IMR-90 (cell line): ENCODE measurements at regions not wholly inside any gene's neighbourhood (a gene's known extent, or its start where the extent isn't known, plus 50 kb on each side); places are given as distances from the start of the nearest gene placed in this dataset.

Source experiments
- BHLHE40 ChIP-seq: fragments of 150-350 bp; IDR thresholded peaks from 2 replicates; pipeline ENCODE4 v1.6.1; 2016; ENCODE audit warnings: mild to moderate bottlenecking, low read depth, low read length
- FOS ChIP-seq: fragments of 150-350 bp; IDR thresholded peaks from 2 replicates; pipeline ENCODE4 v1.6.1; 2016; ENCODE audit warnings: low read depth, low read length
- POLR2A ChIP-seq: IDR thresholded peaks from 2 replicates; pipeline ENCODE4 v1.6.1; 2012; ENCODE audit warnings: mild to moderate bottlenecking, low read depth, low read length
- RAD21 ChIP-seq: IDR thresholded peaks from 2 replicates; pipeline ENCODE4 v1.6.1; 2012; ENCODE audit warnings: low read length, improper control_type of control experiment
- RCOR1 ChIP-seq: IDR thresholded peaks from 2 replicates; pipeline ENCODE4 v1.6.1; 2012; ENCODE audit warnings: mild to moderate bottlenecking, low read length, improper control_type of control experiment; ENCODE audit not compliant: insufficient replicate concordance
- TF ChIP-seq, protein P1 (sequence below): conservative IDR thresholded peaks from 2 replicates; pipeline ENCODE4 v1.5.1; 2012; ENCODE audit warnings: mild to moderate bottlenecking, low read depth, low read length, improper control_type of control experiment

DNA sequence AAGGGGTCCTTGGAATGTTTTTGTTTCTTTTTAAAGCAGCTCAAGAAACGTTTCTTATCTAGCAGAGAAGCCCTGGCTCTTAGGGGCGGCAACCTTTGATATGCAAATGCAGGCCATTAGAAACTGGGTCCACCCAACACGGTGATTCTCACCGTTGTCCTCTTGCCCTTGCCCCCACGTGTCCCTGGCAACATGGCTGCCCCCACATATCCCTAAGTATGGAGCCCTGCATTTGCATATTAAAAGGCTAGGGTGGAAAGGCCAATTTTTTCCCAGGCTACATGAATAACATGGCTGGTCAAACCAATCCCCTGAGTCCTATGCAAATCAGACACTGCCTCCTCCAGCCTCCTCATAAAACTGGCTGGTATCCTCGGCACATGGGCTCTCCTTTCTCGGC lies 230.1 kb upstream of the SPOPL start:
- TF ChIP-seq, protein P1, sequence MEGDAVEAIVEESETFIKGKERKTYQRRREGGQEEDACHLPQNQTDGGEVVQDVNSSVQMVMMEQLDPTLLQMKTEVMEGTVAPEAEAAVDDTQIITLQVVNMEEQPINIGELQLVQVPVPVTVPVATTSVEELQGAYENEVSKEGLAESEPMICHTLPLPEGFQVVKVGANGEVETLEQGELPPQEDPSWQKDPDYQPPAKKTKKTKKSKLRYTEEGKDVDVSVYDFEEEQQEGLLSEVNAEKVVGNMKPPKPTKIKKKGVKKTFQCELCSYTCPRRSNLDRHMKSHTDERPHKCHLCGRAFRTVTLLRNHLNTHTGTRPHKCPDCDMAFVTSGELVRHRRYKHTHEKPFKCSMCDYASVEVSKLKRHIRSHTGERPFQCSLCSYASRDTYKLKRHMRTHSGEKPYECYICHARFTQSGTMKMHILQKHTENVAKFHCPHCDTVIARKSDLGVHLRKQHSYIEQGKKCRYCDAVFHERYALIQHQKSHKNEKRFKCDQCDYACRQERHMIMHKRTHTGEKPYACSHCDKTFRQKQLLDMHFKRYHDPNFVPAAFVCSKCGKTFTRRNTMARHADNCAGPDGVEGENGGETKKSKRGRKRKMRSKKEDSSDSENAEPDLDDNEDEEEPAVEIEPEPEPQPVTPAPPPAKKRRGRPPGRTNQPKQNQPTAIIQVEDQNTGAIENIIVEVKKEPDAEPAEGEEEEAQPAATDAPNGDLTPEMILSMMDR = no peak
- no peak for TF ChIP-seq RCOR1
- no peak for TF ChIP-seq RAD21
- no peak for TF ChIP-seq BHLHE40
- TF ChIP-seq POLR2A = no peak
- no peak for TF ChIP-seq FOS
